Thyroid gland (tissue), 4 donors: ENCODE measurements at regions not wholly inside any gene's neighbourhood (a gene's known extent, or its start where the extent isn't known, plus 50 kb on each side); places are given as distances from the start of the nearest gene placed in this dataset.

Experiments
- POLR2A ChIP-seq, 2 donors: fragments of 450-650 bp; IDR thresholded peaks; one replicate each; pipeline ENCODE4 v1.6.1; 2017; ENCODE audit warnings: antibody characterized with exemption in 2 of 2, mild to moderate bottlenecking in 2 of 2, moderate library complexity in 1 of 2
- TF ChIP-seq, protein P1 (sequence below), 6 experiments: fragments of 200-600 bp in 3 of 6; fragments of 450-650 bp in 3 of 6; sonication (generic) in 3 of 6; IDR thresholded peaks; one replicate each; pipeline ENCODE4 v1.5.1; 2016 to 2019; ENCODE audit warnings: antibody characterized with exemption in 6 of 6, mild to moderate bottlenecking in 2 of 6, inconsistent platforms in 1 of 6, moderate library complexity in 1 of 6

DNA sequence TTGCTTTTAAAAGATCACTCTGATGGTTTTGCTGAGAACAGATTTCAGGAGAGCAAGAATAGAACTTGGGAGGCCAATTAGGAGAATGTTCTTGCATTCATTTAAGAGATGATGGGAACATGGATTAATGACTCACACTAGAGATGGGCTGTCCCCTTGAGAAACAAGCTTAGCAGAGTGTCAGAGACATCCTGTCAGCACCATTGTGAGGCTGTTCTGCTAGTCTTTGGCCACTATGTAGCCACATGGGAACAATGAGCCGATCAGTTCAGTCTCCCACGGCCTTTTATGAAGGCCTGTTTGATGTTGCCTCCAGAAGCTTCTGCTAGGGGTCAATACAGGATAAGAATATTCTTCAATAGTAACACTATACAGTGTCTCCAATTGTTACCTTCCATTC is 113.0 kb upstream of the EYA4 start:
- TF ChIP-seq POLR2A (IDR thresholded peaks at IDR 0.05) = no peak
- TF ChIP-seq, protein P1, sequence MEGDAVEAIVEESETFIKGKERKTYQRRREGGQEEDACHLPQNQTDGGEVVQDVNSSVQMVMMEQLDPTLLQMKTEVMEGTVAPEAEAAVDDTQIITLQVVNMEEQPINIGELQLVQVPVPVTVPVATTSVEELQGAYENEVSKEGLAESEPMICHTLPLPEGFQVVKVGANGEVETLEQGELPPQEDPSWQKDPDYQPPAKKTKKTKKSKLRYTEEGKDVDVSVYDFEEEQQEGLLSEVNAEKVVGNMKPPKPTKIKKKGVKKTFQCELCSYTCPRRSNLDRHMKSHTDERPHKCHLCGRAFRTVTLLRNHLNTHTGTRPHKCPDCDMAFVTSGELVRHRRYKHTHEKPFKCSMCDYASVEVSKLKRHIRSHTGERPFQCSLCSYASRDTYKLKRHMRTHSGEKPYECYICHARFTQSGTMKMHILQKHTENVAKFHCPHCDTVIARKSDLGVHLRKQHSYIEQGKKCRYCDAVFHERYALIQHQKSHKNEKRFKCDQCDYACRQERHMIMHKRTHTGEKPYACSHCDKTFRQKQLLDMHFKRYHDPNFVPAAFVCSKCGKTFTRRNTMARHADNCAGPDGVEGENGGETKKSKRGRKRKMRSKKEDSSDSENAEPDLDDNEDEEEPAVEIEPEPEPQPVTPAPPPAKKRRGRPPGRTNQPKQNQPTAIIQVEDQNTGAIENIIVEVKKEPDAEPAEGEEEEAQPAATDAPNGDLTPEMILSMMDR (IDR thresholded peaks at IDR 0.05) = no peak
